Kidney (tissue), 13 donors: ENCODE measurements at regions not wholly inside any gene's neighbourhood (a gene's known extent, or its start where the extent isn't known, plus 50 kb on each side); places are given as distances from the start of the nearest gene placed in this dataset.

Experiments
- DNase-seq, 5 donors: peaks; one replicate each; pipeline ENCODE4 v3.0.0-alpha.2; 2013 to 2020
- FAIRE-seq: peaks from 2 replicates; lab custom pipeline; 2012; peaks lifted over from hg19 to GRCh38; lab: Jason Lieb, UNC
- H3K27ac ChIP-seq, 2 donors: one replicate each; pipeline ENCODE4 v1.7.0; 2013; ENCODE audit warnings: low read depth in 2 of 2, low read length in 2 of 2, inconsistent platforms in 1 of 2
- H3K27me3 ChIP-seq: one replicate; pipeline ENCODE4 v1.7.1; 2013; ENCODE audit warnings: low read length, inconsistent platforms; ENCODE audit not compliant: control insufficient read depth, insufficient read depth
- H3K36me3 ChIP-seq, 3 donors: one replicate each; pipeline versions ENCODE4 v1.7.0 to v1.7.1; 2013; ENCODE audit warnings: low read length in 3 of 3, control low read depth in 1 of 3, inconsistent platforms in 1 of 3; ENCODE audit not compliant: insufficient read depth in 3 of 3, control insufficient read depth in 2 of 3
- H3K4me1 ChIP-seq, 3 donors: one replicate each; pipeline versions ENCODE4 v1.7.0 to v1.7.1; 2013; ENCODE audit warnings: low read length in 3 of 3, inconsistent platforms in 1 of 3, low read depth in 1 of 3; ENCODE audit not compliant: control insufficient read depth in 2 of 3, insufficient read depth in 2 of 3
- H3K4me3 ChIP-seq, 3 donors: one replicate each; pipeline versions ENCODE4 v1.7.0 to v1.8.1; 2013; ENCODE audit warnings: low read length in 3 of 3, control low read depth in 1 of 3, inconsistent platforms in 1 of 3
- H3K9ac ChIP-seq, 3 donors: one replicate each; pipeline versions ENCODE4 v1.7.0 to v1.7.1; 2013; ENCODE audit warnings: low read length in 3 of 3, control low read depth in 1 of 3, inconsistent platforms in 1 of 3
- H3K9me3 ChIP-seq, 3 donors: one replicate each; pipeline versions ENCODE4 v1.7.0 to v1.7.1; 2013; ENCODE audit warnings: low read length in 3 of 3, control low read depth in 1 of 3, inconsistent platforms in 1 of 3; ENCODE audit not compliant: control insufficient read depth in 2 of 3, insufficient read depth in 1 of 3
- intact Hi-C: fragments of 100-400 bp; cut with DNase I; formaldehyde crosslinking; loops from one replicate; pipeline ENCODE4 v1.11.1; 2022
- TF ChIP-seq, protein P1 (sequence below): IDR thresholded peaks from 3 replicates; pipeline ENCODE4 v1.5.1; 2012; ENCODE audit warnings: mild to moderate bottlenecking, moderate library complexity, borderline replicate concordance; ENCODE audit not compliant: insufficient read depth; ENCODE audit errors: extremely low read depth
- donor health status: control.
- donor health status: control.
- donor health status: control.
- donor health status: control.
- donor health status: control.
- donor health status: DM: yes; HTN: yes; CAD: no.
- donor health status: Normal renal cell carcinoma (clear cell type).

GRCh38 chr2:200172944-200173581 is 133.4 kb upstream of the SPATS2L start:
- DNase-seq (no peak), FAIRE-seq (no peak)
- TF ChIP-seq, protein P1, sequence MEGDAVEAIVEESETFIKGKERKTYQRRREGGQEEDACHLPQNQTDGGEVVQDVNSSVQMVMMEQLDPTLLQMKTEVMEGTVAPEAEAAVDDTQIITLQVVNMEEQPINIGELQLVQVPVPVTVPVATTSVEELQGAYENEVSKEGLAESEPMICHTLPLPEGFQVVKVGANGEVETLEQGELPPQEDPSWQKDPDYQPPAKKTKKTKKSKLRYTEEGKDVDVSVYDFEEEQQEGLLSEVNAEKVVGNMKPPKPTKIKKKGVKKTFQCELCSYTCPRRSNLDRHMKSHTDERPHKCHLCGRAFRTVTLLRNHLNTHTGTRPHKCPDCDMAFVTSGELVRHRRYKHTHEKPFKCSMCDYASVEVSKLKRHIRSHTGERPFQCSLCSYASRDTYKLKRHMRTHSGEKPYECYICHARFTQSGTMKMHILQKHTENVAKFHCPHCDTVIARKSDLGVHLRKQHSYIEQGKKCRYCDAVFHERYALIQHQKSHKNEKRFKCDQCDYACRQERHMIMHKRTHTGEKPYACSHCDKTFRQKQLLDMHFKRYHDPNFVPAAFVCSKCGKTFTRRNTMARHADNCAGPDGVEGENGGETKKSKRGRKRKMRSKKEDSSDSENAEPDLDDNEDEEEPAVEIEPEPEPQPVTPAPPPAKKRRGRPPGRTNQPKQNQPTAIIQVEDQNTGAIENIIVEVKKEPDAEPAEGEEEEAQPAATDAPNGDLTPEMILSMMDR = no peak

DNA sequence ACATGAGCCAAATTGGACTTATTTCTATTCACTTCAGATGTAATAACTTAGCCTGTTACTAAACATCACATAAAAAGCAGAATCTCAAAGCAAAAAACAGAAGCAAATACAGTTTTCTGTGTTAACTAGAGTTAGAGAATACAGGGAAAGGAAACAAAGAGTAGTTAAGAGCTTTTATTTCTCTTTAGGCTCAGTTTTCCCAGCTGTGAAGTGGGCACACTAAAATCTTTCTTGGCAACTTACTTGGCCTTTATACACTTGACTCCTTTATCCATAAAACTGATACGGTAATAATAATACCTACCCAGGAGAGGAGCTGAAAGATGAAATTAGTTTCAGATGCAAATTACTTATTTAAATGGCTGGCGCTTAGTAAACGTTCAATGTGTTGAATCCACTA is 132.8 kb upstream of the SPATS2L start:
- Histone ChIP-seq H3K9ac (no peak overlapping the region), H3K27ac (no peak overlapping the region), H3K9me3 (no peaks in the 10 kb centered on the region), H3K4me1 (no peaks in the 10 kb centered on the region), H3K36me3 (no peaks in the 10 kb centered on the region), H3K4me3 (no peak overlapping the region), H3K27me3 (no peaks in the 10 kb centered on the region)
- intact Hi-C loops = no loop called here
- no peak for DNase-seq
- FAIRE-seq = no peak
- TF ChIP-seq, protein P1 = no peak

More at GRCh38 chr2:200172944-200173581, 133.4 kb upstream of the SPATS2L start:
- no peak overlapping the region for H3K4me3 ChIP-seq
- no peaks in the 10 kb centered on the region for H3K27me3 ChIP-seq
- intact Hi-C loops = no loop called here
- H3K9me3 ChIP-seq = no peaks in the 10 kb centered on the region
- H3K9ac ChIP-seq = no peak overlapping the region
- H3K4me1 ChIP-seq = no peaks in the 10 kb centered on the region
- no peak overlapping the region for H3K27ac ChIP-seq
- no peaks in the 10 kb centered on the region for H3K36me3 ChIP-seq

GRCh38 chr2:200174433-200175216 is 131.9 kb upstream of the SPATS2L start:
- H3K4me1 ChIP-seq = no peaks in the 10 kb centered on the region
- peak in 1 of 5 donors; percentile 67 for DNase-seq
- FAIRE-seq = no peak

More at GRCh38 chr2:200174433-200175216, 131.9 kb upstream of the SPATS2L start:
- intact Hi-C loops = no loop called here
- TF ChIP-seq, protein P1 = no peak
- no peak overlapping the region for H3K4me3 ChIP-seq
- H3K27ac ChIP-seq = no peak overlapping the region
- H3K36me3 ChIP-seq = no peaks in the 10 kb centered on the region
- no peak overlapping the region for H3K9ac ChIP-seq
- no peaks in the 10 kb centered on the region for H3K27me3 ChIP-seq
- H3K9me3 ChIP-seq = no peaks in the 10 kb centered on the region
